ENCODE measurements at regions not wholly inside any gene's neighbourhood (a gene's known extent, or its start where the extent isn't known, plus 50 kb on each side); places are given as distances from the start of the nearest gene placed in this dataset.

- H3K4me3 ChIP-seq (replicated peaks in 1 of 3; ENCODE audit: insufficient read depth in 1 of 3, low read depth in 1 of 3, low read length in 3 of 3) = no peak overlapping the region
- no peaks in the 10 kb centered on the region for H3K9me3 ChIP-seq (replicated peaks; ENCODE audit: control insufficient read depth, insufficient read depth, low read length)
- ChIA-PET CTCF (no interaction called here), POLR2A (no interaction called here)
- BruUV-seq (replicated peaks) = no TSS peak
- no peak for DNase-seq (ENCODE audit: low read depth, low spot score)
- no peaks in the 10 kb centered on the region for H4K20me1 ChIP-seq (replicated peaks; ENCODE audit: control insufficient read depth, extremely low read depth, insufficient read depth, low read length)
- dilution Hi-C loops (cut with MboI; ENCODE audit: extremely low pct_ligation_motif_present, low sequenced_read_pairs) (no loop called here), intact Hi-C loops (cut with micrococcal nuclease) (no loop called here)
- no peaks in the 10 kb centered on the region for H3K27me3 ChIP-seq (ENCODE audit: control insufficient read depth in 2 of 2, insufficient read depth in 2 of 2, low read length in 2 of 2)
- no peak overlapping the region for H3K27ac ChIP-seq (ENCODE audit: insufficient read depth, low read depth, low read length)
- H3K4me2 ChIP-seq (ENCODE audit: insufficient read depth, low read length) = no peak overlapping the region
- H3K4me1 ChIP-seq (ENCODE audit: control insufficient read depth, extremely low read depth, insufficient read depth, low read length) = no peaks in the 10 kb centered on the region
- FAIRE-seq = no peak
- H2AFZ ChIP-seq (ENCODE audit: low read depth, low read length) = no peak overlapping the region
- no peak for TF ChIP-seq JUN (IDR thresholded peaks at IDR 0.05; ENCODE audit: borderline replicate concordance, insufficient read depth, insufficient read length, low read depth)
- no peaks in the 10 kb centered on the region for H3K36me3 ChIP-seq (ENCODE audit: control insufficient read depth in 2 of 2, extremely low read depth in 1 of 2, insufficient read depth in 2 of 2, low read length in 2 of 2)
- no peaks in the 10 kb centered on the region for H3K79me2 ChIP-seq (ENCODE audit: control insufficient read depth, insufficient read depth, low read length)
- no peaks in the 10 kb centered on the region for H3K9me1 ChIP-seq (replicated peaks; ENCODE audit: control insufficient read depth, extremely low read depth, insufficient read depth, low read length)
- no peak overlapping the region for H3K9ac ChIP-seq (replicated peaks; ENCODE audit: extremely low read depth, insufficient read depth, low read length)
These were observed 342.6 kb upstream of the HS6ST1 start for GRCh38 chr2:128661311-128661710.

GRCh38 chr2:128662051-128662471 lies 343.4 kb upstream of the HS6ST1 start:
- no peak for DNase-seq (ENCODE audit: low read depth, low spot score)
- BruUV-seq (replicated peaks) = no TSS peak
- Histone ChIP-seq H4K20me1 (replicated peaks; ENCODE audit: control insufficient read depth, extremely low read depth, insufficient read depth, low read length) (no peaks in the 10 kb centered on the region), H3K79me2 (ENCODE audit: control insufficient read depth, insufficient read depth, low read length) (no peaks in the 10 kb centered on the region), H2AFZ (ENCODE audit: low read depth, low read length) (no peak overlapping the region), H3K9ac (replicated peaks; ENCODE audit: extremely low read depth, insufficient read depth, low read length) (no peak overlapping the region), H3K36me3 (ENCODE audit: control insufficient read depth in 2 of 2, extremely low read depth in 1 of 2, insufficient read depth in 2 of 2, low read length in 2 of 2) (no peaks in the 10 kb centered on the region), H3K4me3 (replicated peaks in 1 of 3; ENCODE audit: insufficient read depth in 1 of 3, low read depth in 1 of 3, low read length in 3 of 3) (no peak overlapping the region), H3K9me1 (replicated peaks; ENCODE audit: control insufficient read depth, extremely low read depth, insufficient read depth, low read length) (no peaks in the 10 kb centered on the region), H3K4me1 (ENCODE audit: control insufficient read depth, extremely low read depth, insufficient read depth, low read length) (no peaks in the 10 kb centered on the region), H3K9me3 (replicated peaks; ENCODE audit: control insufficient read depth, insufficient read depth, low read length) (no peaks in the 10 kb centered on the region), H3K27me3 (ENCODE audit: control insufficient read depth in 2 of 2, insufficient read depth in 2 of 2, low read length in 2 of 2) (no peaks in the 10 kb centered on the region), H3K27ac (ENCODE audit: insufficient read depth, low read depth, low read length) (no peak overlapping the region), H3K4me2 (ENCODE audit: insufficient read depth, low read length) (no peak overlapping the region)
- CTCF ChIA-PET = no interaction called here
- POLR2A ChIA-PET = no interaction called here
- TF ChIP-seq POLR2A (IDR thresholded peaks at IDR 0.05; ENCODE audit: low read depth, low read length) (no peak), FOS (IDR thresholded peaks at IDR 0.05; ENCODE audit: borderline replicate concordance, insufficient read depth, low read length) (no peak), CTCF (IDR thresholded peaks at IDR 0.05; ENCODE audit: extremely low read depth in 1 of 2, insufficient read depth in 1 of 2, low read depth in 1 of 2, low read length in 2 of 2) (no peak), JUN (IDR thresholded peaks at IDR 0.05; ENCODE audit: borderline replicate concordance, insufficient read depth, insufficient read length, low read depth) (no peak), EZH2 (IDR thresholded peaks at IDR 0.05; ENCODE audit: borderline replicate concordance, low read depth, low read length, severe bottlenecking) (no peak), MAX (IDR thresholded peaks at IDR 0.05; ENCODE audit: insufficient read depth, insufficient read length) (no peak), GATA2 (IDR thresholded peaks at IDR 0.05; ENCODE audit: insufficient read depth, insufficient read length, low read depth, low read length) (no peak), POLR2AphosphoS5 (IDR thresholded peaks at IDR 0.05; ENCODE audit: insufficient read depth, low read depth, low read length) (no peak), MYC (IDR thresholded peaks at IDR 0.05; ENCODE audit: low read depth, low read length) (no peak)
- intact Hi-C loops (cut with micrococcal nuclease) (no loop called here), dilution Hi-C loops (cut with MboI; ENCODE audit: extremely low pct_ligation_motif_present, low sequenced_read_pairs) (no loop called here)
- no peak for FAIRE-seq
